GM18868 (cell line): ENCODE measurements at regions not wholly inside any gene's neighbourhood (a gene's known extent, or its start where the extent isn't known, plus 50 kb on each side); places are given as distances from the start of the nearest gene placed in this dataset.

Experiments
- ATAC-seq: cut with Tn5 transposase; IDR thresholded peaks from one replicate; pipeline ENCODE4 v1.9.1; 2021; ENCODE audit warnings: mild to moderate bottlenecking, moderate library complexity; ENCODE audit not compliant: unreplicated experiment

GRCh38 chr18:75812761-75813160 lies 385.3 kb upstream of the SMIM21 start:
- no peak for ATAC-seq

GRCh38 chr18:75810961-75811551 lies 383.6 kb upstream of the SMIM21 start:
- ATAC-seq: no peak

- no peak for ATAC-seq
Measured at GRCh38 chr18:75810516-75810915, 383.0 kb upstream of the SMIM21 start.

GRCh38 chr18:75809926-75810255 lies 382.4 kb upstream of the SMIM21 start:
- ATAC-seq: no peak

DNA sequence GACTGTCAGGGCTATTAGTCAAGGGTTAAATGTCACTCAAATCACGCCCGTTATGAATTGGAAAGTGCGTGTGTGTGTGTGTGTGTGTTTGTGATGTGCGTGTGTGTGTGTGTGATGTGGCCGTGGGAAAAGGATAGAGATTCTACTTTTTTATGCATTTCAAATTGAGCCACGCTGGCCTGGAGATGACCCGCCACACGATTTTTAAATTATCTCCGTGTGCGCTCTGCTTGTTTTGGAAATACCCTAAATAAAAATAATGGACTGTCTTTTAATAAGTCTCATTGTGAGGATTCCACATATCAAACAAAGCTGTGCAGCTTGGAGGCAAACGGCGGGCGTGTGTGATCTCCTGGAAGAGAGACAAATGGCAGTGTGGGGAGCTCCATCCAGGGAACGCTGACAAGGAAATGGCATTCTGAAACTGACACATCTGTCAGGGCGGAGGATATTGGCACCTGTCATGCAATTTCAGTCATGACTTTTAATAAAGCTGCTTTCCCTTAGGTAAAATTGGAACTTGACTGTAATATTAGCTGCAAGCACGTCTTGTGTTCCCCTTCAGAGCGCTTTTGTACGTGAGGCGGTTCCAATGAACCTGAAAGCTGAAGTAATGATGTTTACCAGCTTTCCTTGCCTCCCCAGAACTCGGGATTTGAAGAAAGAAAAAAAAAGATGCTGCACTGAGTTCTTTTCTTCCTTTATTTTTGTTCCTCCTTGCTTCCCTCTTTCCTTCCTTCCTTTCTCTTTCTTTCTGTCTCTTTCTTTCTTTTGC lies 381.8 kb upstream of the SMIM21 start:
- ATAC-seq: no peak

GRCh38 chr18:75805265-75805664 lies 377.8 kb upstream of the SMIM21 start:
- no peak for ATAC-seq

DNA sequence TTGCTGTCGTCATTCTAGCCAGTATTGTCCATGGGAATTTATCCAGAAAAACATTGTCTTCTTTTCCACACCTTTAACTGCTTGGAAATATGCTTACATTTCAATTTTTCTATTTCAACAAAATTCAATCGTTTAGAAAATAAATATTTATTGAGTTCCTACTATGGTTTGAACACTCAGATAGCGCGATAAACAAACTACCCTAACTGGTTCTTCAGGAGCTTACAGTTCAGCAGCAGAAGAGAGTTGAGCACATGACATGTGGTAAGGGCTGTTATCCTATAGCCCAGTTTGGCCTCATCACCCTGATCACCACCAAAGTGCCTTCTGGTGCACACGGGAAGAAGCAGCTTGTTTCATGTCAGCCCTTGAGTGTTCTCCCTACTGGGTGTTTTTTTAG lies 375.2 kb upstream of the SMIM21 start:
- no peak for ATAC-seq

DNA sequence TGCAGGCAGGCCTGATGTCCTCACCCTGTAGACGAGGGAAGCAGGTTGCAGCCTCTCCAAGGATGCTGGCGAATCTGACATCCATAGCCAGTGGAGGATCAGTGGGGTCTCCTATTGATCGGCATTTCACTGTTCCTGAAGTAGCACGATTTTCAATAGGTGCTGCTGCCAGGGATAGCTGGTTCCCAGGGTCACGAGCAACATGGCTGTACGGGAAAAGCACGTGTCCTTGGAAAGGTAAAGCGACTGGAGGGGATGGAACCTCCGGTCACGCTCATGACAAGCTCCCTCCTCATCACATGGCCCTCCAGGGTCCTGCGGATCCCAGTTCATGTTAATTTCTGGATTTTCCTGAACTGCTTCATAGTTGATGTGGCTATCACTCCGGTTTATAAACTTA lies 373.7 kb upstream of the SMIM21 start:
- ATAC-seq: no peak

GRCh38 chr18:75800331-75800648 lies 372.8 kb upstream of the SMIM21 start:
- ATAC-seq: no peak

DNA sequence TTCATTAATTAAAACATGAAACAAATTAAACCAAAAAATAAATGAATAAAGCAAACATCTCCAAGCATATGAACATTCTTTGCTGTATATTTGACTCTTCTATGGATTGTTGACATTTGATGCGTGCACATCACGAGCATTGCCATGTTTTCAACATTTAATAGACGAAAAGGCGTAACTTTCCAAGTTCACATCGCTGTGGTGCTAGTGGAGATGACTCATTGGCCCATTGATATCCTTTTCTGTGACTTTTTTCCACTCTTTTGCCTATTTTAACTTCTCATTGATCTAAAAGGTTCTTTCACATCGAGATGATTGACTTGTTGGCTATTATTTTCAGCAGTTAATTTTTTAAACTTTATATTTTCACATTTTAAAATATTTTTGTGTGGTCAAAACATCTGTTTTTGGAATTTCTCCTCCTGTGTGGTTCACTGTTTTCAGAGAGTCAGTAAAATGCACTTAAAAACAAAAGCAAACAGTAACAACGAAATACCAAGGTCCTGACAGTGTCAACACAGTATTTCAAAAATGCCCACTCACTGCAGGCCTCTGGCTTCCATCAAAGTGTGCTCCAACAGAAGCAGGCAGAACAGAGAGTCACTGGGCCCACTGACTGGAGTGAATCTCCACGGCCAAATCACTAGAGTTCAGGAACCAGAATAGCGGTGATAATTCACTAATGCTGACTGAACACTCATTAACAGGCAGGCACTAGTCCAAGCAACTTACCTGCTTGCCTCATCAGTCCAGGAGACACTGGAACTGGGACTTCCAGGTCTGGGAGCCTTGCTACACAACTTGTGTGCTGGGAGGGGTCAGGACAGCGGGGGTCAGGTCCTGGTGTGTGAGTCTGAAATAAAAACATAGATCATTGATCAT lies 372.2 kb upstream of the SMIM21 start:
- ATAC-seq: no peak

DNA sequence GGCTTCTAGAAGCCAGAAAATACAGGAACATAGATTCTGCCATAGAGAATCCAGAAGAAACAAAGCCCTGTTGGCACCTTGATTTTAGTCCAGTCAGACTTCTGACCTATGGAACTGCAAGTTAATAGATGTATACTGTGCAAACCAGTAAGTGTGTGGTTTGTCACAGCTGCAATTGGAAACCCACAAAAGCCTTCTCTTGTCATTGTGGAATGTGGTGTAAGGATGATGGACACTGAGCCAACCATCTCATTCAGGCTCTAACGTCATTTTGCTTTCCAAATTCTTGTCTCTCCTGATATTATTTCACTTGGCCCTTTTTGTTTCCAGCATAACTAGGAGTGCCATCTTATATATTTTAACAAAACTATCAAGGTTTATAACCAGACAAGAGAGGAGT lies 369.5 kb upstream of the SMIM21 start:
- ATAC-seq: no peak

GRCh38 chr18:75790796-75791195 lies 363.3 kb upstream of the SMIM21 start:
- no peak for ATAC-seq

- no peak for ATAC-seq
Measured at GRCh38 chr18:75790111-75790510, 362.6 kb upstream of the SMIM21 start.

DNA sequence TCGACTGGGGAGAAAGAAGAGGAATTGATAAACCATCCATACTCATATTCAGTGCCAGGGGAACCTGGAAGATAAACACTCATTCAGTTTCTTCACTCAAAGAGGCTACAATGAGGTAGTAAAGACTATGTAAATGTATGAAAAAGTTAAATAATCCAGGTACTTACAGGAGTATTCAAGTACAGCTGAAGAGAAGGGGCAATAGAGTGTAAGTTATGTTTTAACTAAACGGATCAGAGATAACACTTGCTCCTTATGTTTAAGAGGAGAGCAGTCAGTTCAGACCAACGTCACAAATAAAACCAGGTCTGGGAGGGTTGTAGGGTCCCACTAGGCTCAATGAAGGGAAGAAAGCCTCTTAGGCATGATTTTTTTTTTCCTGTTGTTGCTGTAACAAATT lies 358.3 kb upstream of the SMIM21 start:
- no peak for ATAC-seq

- no peak for ATAC-seq
Measured at GRCh38 chr18:75785206-75785605, 357.7 kb upstream of the SMIM21 start.

- ATAC-seq: no peak
Measured at GRCh38 chr18:75784390-75784789, 356.9 kb upstream of the SMIM21 start.

GRCh38 chr18:75783566-75784281 lies 356.2 kb upstream of the SMIM21 start:
- ATAC-seq: no peak

DNA sequence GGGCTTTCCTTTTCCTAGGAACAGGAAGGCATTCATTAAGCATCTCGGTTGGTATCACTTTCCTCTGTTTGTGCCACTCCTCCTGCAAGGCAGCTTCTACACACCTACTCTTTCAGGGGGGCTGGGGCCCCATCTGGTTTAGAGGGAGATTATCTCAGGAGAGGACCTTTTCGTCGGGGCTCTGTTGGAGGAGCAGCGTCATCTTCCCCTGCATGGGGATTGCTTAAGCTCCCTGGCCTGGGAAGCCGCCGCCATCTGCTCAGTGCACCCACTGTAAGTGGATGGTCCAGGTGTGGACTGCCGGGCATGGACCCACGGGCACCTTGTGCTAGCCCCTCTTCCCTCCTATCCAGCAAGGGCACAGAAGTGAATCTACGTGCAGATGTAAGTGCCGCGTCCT lies 355.3 kb upstream of the SMIM21 start:
- ATAC-seq: no peak

- no peak for ATAC-seq
Measured at GRCh38 chr18:75782204-75782603, 354.7 kb upstream of the SMIM21 start.

GRCh38 chr18:75779910-75780309 lies 352.4 kb upstream of the SMIM21 start:
- ATAC-seq: no peak

DNA sequence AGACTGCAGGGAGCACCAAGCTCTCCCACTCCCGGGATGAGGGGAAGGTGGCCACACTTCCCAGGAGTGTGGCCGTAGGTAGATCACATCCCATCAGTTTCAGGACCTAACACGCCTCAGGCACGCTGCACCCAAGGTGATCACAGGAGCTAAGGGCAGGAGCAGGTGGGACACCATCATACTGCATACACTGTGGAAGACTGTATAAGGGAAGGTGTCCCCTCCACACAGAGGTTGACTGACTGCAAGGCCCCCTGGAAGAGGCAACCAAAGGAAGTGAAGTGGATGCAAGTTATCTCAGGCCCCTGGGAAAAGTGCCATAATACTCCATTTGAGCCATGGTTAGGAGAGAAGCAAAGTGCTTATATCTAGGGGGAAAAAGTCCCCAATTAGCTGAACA lies 351.9 kb upstream of the SMIM21 start:
- no peak for ATAC-seq
